Upper lobe of left lung (tissue), 6 donors: ENCODE measurements at regions not wholly inside any gene's neighbourhood (a gene's known extent, or its start where the extent isn't known, plus 50 kb on each side); places are given as distances from the start of the nearest gene placed in this dataset.

Source experiments
- ATAC-seq, 2 donors: fragments of 200-7000 bp; cut with Tn5 transposase; one replicate each; pipeline ENCODE4 v1.9.1; 2022; ENCODE audit warnings: mild to moderate bottlenecking in 2 of 2, moderate library complexity in 2 of 2; ENCODE audit not compliant: low FRiP score in 2 of 2
- DNase-seq, 2 donors: peaks; one replicate each; pipeline ENCODE4 v3.0.0-alpha.2; 2019 to 2020
- H3K27ac ChIP-seq, 4 donors: fragments of 200-600 bp; sonication (generic); one replicate each; pipeline ENCODE4 v1.5.1; 2016 to 2019
- H3K27me3 ChIP-seq, 4 donors: fragments of 200-600 bp; sonication (generic); one replicate each; pipeline ENCODE4 v1.5.1; 2017 to 2019
- H3K36me3 ChIP-seq, 4 donors: fragments of 200-600 bp; sonication (generic); one replicate each; pipeline ENCODE4 v1.5.1; 2016 to 2019
- H3K4me1 ChIP-seq, 4 donors: fragments of 200-600 bp; sonication (generic); one replicate each; pipeline ENCODE4 v1.5.1; 2018 to 2019
- H3K4me3 ChIP-seq, 4 donors: fragments of 200-600 bp; sonication (generic); one replicate each; pipeline ENCODE4 v1.5.1; 2017 to 2019; ENCODE audit warnings: mild to moderate bottlenecking in 2 of 4, moderate library complexity in 1 of 4
- H3K9me3 ChIP-seq, 4 donors: fragments of 200-600 bp; sonication (generic); one replicate each; pipeline ENCODE4 v1.5.1; 2018 to 2019
- EP300 ChIP-seq, 4 donors: sonication (generic); formaldehyde crosslinking; IDR thresholded peaks; one replicate each; pipeline ENCODE4 v1.5.1; 2017; ENCODE audit warnings: antibody characterized with exemption in 4 of 4, control low read depth in 2 of 4
- POLR2A ChIP-seq, 4 donors: fragments of 450-650 bp; IDR thresholded peaks; one replicate each; pipeline ENCODE4 v1.5.1; 2016 to 2017; ENCODE audit warnings: antibody characterized with exemption in 4 of 4, mild to moderate bottlenecking in 2 of 4
- POLR2AphosphoS5 ChIP-seq, 2 donors: sonication (generic); formaldehyde crosslinking; IDR thresholded peaks; one replicate each; pipeline ENCODE4 v1.5.1; 2017; ENCODE audit warnings: antibody characterized with exemption in 2 of 2
- WGBS, 2 donors: methylation state at CpG; one replicate each; pipeline ENCODE4 v1.1.5; 2017 to 2018; 5-methylcytosine and 5-hydroxymethylcytosine counted together
- TF ChIP-seq, protein P1 (sequence below), 6 experiments: fragments of 450-650 bp in 4 of 6; fragments of 200-600 bp in 2 of 6; sonication (generic) in 2 of 6; IDR thresholded peaks; one replicate each; pipeline ENCODE4 v1.5.1; 2016 to 2019; ENCODE audit warnings: antibody characterized with exemption in 6 of 6
- donor health status: DM: no; HTN: no; CAD: no; lungs with moderate emphysema.
- donor health status: DM: no; HTN: yes; CAD: no; lungs with severe emphysema.

DNA sequence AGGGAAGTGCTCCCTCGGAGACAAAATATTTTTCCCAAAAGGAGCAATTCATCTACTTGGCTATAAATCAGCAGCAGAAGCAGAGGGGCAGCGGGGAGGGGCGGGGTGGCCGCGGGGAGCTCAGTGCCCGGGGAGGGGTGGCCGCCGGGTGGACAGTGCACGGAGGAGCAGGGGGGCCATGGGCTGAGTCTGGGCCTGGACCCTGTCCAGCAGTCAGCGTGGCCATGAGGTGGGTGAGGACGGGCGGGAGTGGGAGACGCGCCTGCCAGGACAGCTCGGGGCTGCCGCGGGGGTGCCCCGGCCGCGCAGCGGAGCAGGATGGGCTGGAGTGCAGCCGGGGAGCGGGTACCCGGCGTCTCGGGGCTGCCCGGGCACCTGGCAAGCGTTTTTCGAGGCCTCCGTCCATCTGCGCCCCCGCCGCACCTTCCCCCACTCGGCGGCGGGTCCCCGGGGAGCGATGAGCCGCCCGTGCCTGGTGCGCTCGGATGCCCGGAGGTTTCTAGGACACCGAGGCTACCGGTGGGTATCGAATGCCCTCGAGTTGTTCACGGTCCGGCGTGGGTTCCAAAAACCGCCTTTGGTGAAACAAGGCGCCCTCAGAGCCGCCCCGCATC is 229.5 kb downstream of the THBS2 start:
- Histone ChIP-seq H3K9me3 (peaks cover 0 to 9% (median 0%) of the 10 kb centered on the region in 4 donors), H3K4me3 (no peak overlapping the region), H3K27ac (no peak overlapping the region), H3K36me3 (no peaks in the 10 kb centered on the region), H3K27me3 (no peaks in the 10 kb centered on the region), H3K4me1 (no peaks in the 10 kb centered on the region)
- WGBS, 2 donors = 95% methylated on average over 14 to 53 of the region's 54 CpGs
- TF ChIP-seq EP300 (IDR thresholded peaks at IDR 0.05) = no peak
- TF ChIP-seq POLR2A (IDR thresholded peaks at IDR 0.05) = no peak
- no peak for TF ChIP-seq POLR2AphosphoS5 (IDR thresholded peaks at IDR 0.05)
- TF ChIP-seq, protein P1, sequence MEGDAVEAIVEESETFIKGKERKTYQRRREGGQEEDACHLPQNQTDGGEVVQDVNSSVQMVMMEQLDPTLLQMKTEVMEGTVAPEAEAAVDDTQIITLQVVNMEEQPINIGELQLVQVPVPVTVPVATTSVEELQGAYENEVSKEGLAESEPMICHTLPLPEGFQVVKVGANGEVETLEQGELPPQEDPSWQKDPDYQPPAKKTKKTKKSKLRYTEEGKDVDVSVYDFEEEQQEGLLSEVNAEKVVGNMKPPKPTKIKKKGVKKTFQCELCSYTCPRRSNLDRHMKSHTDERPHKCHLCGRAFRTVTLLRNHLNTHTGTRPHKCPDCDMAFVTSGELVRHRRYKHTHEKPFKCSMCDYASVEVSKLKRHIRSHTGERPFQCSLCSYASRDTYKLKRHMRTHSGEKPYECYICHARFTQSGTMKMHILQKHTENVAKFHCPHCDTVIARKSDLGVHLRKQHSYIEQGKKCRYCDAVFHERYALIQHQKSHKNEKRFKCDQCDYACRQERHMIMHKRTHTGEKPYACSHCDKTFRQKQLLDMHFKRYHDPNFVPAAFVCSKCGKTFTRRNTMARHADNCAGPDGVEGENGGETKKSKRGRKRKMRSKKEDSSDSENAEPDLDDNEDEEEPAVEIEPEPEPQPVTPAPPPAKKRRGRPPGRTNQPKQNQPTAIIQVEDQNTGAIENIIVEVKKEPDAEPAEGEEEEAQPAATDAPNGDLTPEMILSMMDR (IDR thresholded peaks at IDR 0.05) = no peak
- peak in 1 of 2 donors; percentile 76 for DNase-seq
- ATAC-seq = no peak

DNA sequence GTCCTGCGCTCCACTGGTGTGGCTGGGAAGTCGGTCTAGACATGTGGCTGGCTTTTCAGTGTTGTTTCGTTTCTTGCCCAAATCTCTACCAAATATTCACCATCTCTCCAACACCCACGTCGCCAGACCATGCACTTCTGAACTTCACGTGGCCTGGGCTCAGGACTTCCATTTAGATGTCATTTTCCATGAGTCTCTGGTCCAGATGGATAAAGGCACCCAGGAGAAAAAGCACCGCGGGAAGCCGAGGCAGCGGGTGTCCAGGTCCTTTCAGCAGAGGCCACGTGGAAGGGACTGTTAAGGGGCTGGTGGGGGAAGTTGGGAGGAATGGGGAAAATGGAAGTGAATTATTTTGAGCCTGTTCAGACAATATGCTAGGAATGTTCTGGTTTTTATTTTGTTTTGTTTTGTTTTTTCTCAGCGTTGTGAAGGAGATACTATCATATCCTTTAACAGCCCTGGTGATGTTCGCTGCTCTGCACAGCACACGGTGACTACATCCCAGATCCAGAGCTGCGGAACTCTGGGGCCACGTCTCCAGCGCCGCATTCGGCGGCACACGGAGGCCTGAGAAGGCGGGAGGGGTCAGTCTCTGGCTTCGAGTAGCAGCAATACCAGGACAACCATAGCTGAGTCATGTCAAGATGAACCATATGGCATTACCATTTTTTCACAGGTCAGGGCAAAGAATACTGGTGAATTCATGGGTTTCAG is 230.3 kb downstream of the THBS2 start:
- H3K27me3 ChIP-seq = no peaks in the 10 kb centered on the region
- TF ChIP-seq POLR2A (IDR thresholded peaks at IDR 0.05) (no peak), POLR2AphosphoS5 (IDR thresholded peaks at IDR 0.05) (no peak), EP300 (IDR thresholded peaks at IDR 0.05) (no peak)
- TF ChIP-seq, protein P1 (IDR thresholded peaks at IDR 0.05) = no peak
- no peaks in the 10 kb centered on the region for H3K4me1 ChIP-seq
- peaks cover 0 to 9% (median 0%) of the 10 kb centered on the region in 4 donors for H3K9me3 ChIP-seq
- no peaks in the 10 kb centered on the region for H3K36me3 ChIP-seq
- ATAC-seq (no peak), DNase-seq (no peak)
- WGBS, 2 donors = 92% methylated on average over 23 of the region's 23 CpGs
- H3K4me3 ChIP-seq = no peak overlapping the region
- H3K27ac ChIP-seq = no peak overlapping the region

DNA sequence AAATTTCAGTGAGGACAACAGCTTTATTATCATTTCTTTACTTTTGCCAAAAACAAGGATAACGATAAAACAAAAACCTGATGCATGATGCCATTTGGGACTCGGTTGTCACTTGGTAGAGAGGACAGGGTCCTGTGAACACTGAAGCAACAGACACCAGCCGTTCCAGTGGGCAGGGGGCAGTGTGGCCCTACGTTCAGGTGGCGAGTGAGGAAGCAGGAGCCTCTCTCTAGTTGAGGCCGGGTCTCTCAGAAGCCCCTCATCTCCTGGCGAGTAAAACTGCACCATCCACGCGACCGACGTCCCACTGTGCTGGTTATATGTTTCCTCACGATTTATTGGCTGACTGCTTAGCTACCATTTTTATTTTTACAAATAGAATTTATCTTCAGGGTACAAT is 231.6 kb downstream of the THBS2 start:
- TF ChIP-seq EP300 (IDR thresholded peaks at IDR 0.05) (no peak), POLR2A (IDR thresholded peaks at IDR 0.05) (no peak)
- no peaks in the 10 kb centered on the region for H3K27me3 ChIP-seq
- no peaks in the 10 kb centered on the region for H3K4me1 ChIP-seq
- no peak for DNase-seq
- H3K36me3 ChIP-seq = no peaks in the 10 kb centered on the region
- no peak for ATAC-seq
- H3K27ac ChIP-seq = no peak overlapping the region
- WGBS, 2 donors = 81 to 91% methylated on average over 12 of the region's 12 CpGs
- peaks cover 0 to 10% (median 3%) of the 10 kb centered on the region in 4 donors for H3K9me3 ChIP-seq
- H3K4me3 ChIP-seq = no peak overlapping the region

GRCh38 chr6:169020821-169021220 is 232.8 kb downstream of the THBS2 start:
- Histone ChIP-seq H3K4me1 (no peaks in the 10 kb centered on the region), H3K4me3 (no peak overlapping the region), H3K9me3 (peaks cover 4 to 18% (median 10%) of the 10 kb centered on the region in 4 donors), H3K27me3 (no peaks in the 10 kb centered on the region), H3K36me3 (no peaks in the 10 kb centered on the region), H3K27ac (no peak overlapping the region)
- 89 to 90% methylated on average over 7 to 8 of the region's 8 CpGs for WGBS, 2 donors
- DNase-seq = no peak
- TF ChIP-seq EP300 (IDR thresholded peaks at IDR 0.05) = no peak
- TF ChIP-seq POLR2AphosphoS5 (IDR thresholded peaks at IDR 0.05) = no peak
- TF ChIP-seq, protein P1 (IDR thresholded peaks at IDR 0.05) = no peak
- TF ChIP-seq POLR2A (IDR thresholded peaks at IDR 0.05) = no peak
- ATAC-seq = peak in 1 of 2 donors; percentile 26

DNA sequence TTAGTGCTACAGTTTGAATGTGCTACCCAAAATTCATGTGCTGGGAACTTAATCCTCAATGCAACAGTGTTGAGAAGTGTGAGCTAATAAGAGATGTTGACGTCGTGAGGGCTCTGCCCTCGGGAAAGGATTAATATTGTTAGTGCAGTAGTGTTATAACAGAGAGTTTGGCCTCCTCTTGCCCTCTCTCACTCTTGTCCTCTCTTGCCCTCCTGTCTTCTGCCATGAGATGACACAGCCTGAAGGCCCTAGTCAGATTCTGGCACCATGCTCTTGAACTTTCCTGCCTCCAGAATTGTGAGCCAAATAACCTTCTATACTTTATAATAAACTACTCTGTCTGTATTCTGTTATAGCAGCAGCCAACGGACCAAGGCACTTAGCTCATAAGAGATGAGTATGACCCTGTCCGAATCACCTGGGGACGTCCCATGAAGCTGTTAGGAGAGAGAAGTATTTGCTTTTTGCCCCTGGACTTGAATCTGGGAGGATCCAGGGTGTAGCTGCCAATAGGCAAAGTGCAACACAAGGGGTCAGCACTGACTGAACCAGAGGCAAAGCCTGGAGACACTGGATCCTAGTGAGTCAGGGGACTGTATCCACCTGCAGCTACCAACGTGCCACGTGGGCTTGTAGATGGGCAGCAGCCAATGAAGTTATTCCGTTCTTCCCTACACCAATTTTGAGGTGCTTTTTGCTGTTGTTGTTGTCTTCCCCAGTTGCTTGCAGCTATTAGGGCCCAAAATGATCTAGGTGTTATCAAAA is 233.7 kb downstream of the THBS2 start:
- no peaks in the 10 kb centered on the region for H3K4me1 ChIP-seq
- TF ChIP-seq EP300 (IDR thresholded peaks at IDR 0.05) (no peak), POLR2AphosphoS5 (IDR thresholded peaks at IDR 0.05) (no peak), POLR2A (IDR thresholded peaks at IDR 0.05) (no peak)
- TF ChIP-seq, protein P1 (IDR thresholded peaks at IDR 0.05) = no peak
- no peaks in the 10 kb centered on the region for H3K36me3 ChIP-seq
- WGBS, 2 donors = 65 to 69% methylated on average over 9 of the region's 9 CpGs
- no peak overlapping the region for H3K4me3 ChIP-seq
- DNase-seq (no peak), ATAC-seq (peak in 1 of 2 donors; percentile 24)
- no peak overlapping the region for H3K27ac ChIP-seq
- no peaks in the 10 kb centered on the region for H3K27me3 ChIP-seq
- peaks cover 4 to 18% (median 10%) of the 10 kb centered on the region in 4 donors for H3K9me3 ChIP-seq
